ENCODE measurements at regions not wholly inside any gene's neighbourhood (a gene's known extent, or its start where the extent isn't known, plus 50 kb on each side); places are given as distances from the start of the nearest gene placed in this dataset.

GRCh38 chr12:83641789-83642188 is 955.1 kb downstream of the TMTC2 start:
- TF ChIP-seq, protein P1, sequence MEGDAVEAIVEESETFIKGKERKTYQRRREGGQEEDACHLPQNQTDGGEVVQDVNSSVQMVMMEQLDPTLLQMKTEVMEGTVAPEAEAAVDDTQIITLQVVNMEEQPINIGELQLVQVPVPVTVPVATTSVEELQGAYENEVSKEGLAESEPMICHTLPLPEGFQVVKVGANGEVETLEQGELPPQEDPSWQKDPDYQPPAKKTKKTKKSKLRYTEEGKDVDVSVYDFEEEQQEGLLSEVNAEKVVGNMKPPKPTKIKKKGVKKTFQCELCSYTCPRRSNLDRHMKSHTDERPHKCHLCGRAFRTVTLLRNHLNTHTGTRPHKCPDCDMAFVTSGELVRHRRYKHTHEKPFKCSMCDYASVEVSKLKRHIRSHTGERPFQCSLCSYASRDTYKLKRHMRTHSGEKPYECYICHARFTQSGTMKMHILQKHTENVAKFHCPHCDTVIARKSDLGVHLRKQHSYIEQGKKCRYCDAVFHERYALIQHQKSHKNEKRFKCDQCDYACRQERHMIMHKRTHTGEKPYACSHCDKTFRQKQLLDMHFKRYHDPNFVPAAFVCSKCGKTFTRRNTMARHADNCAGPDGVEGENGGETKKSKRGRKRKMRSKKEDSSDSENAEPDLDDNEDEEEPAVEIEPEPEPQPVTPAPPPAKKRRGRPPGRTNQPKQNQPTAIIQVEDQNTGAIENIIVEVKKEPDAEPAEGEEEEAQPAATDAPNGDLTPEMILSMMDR (IDR thresholded peaks at IDR 0.05; ENCODE audit: insufficient read depth, low read depth, low read length): no peak
- TF ChIP-seq EZH2 (IDR thresholded peaks at IDR 0.05; ENCODE audit: insufficient read depth, low read length): no peak

Data from astrocyte (in vitro differentiated cells and primary cell).